ENCODE measurements at regions not wholly inside any gene's neighbourhood (a gene's known extent, or its start where the extent isn't known, plus 50 kb on each side); places are given as distances from the start of the nearest gene placed in this dataset.

- Histone ChIP-seq H3K4me3 (ENCODE audit: low read length, poor library complexity, severe bottlenecking) (no peak overlapping the region), H3F3A (ENCODE audit: low read depth) (no peaks in the 10 kb centered on the region), H3K4me2 (ENCODE audit: low read depth, low read length, poor library complexity, severe bottlenecking) (no peak overlapping the region), H2AFZ (ENCODE audit: low read length) (no peak overlapping the region), H4K20me1 (ENCODE audit: insufficient read depth, low read length, poor library complexity, severe bottlenecking) (no peaks in the 10 kb centered on the region), H3K9ac (ENCODE audit: low read depth, low read length, poor library complexity, severe bottlenecking) (no peak overlapping the region), H3K4me1 (ENCODE audit: insufficient read depth, low read length, poor library complexity, severe bottlenecking) (no peaks in the 10 kb centered on the region), H3K36me3 (ENCODE audit: insufficient read depth, low read length) (no peaks in the 10 kb centered on the region), H3K79me2 (ENCODE audit: insufficient read depth, low read length) (no peaks in the 10 kb centered on the region), H3K9me2 (replicated peaks; ENCODE audit: low read depth, low read length) (no peaks in the 10 kb centered on the region), H3K9me3 (ENCODE audit: insufficient read depth, low read depth, low read length) (no peaks in the 10 kb centered on the region), H3K27me3 (ENCODE audit: insufficient read depth, low read length, poor library complexity, severe bottlenecking) (no peaks in the 10 kb centered on the region)
- TF ChIP-seq CTCF (conservative IDR thresholded peaks at IDR 0.05; ENCODE audit: low read length) (no peak), EZH2phosphoT487 (IDR thresholded peaks at IDR 0.05; ENCODE audit: borderline replicate concordance) (no peak)
Observed at GRCh38 chr17:33756021-33756420, 462.9 kb upstream of the ASIC2 start.

GRCh38 chr17:33765871-33766270 is 472.8 kb upstream of the ASIC2 start:
- Histone ChIP-seq H3K4me3 (ENCODE audit: low read length, poor library complexity, severe bottlenecking) (no peak overlapping the region), H3K4me1 (ENCODE audit: insufficient read depth, low read length, poor library complexity, severe bottlenecking) (no peaks in the 10 kb centered on the region), H3F3A (ENCODE audit: low read depth) (no peaks in the 10 kb centered on the region), H3K9me2 (replicated peaks; ENCODE audit: low read depth, low read length) (no peaks in the 10 kb centered on the region), H3K4me2 (ENCODE audit: low read depth, low read length, poor library complexity, severe bottlenecking) (no peak overlapping the region), H3K27me3 (ENCODE audit: insufficient read depth, low read length, poor library complexity, severe bottlenecking) (no peaks in the 10 kb centered on the region), H3K9ac (ENCODE audit: low read depth, low read length, poor library complexity, severe bottlenecking) (no peak overlapping the region), H4K20me1 (ENCODE audit: insufficient read depth, low read length, poor library complexity, severe bottlenecking) (no peaks in the 10 kb centered on the region), H2AFZ (ENCODE audit: low read length) (no peak overlapping the region), H3K9me3 (ENCODE audit: insufficient read depth, low read depth, low read length) (no peaks in the 10 kb centered on the region), H3K36me3 (ENCODE audit: insufficient read depth, low read length) (no peaks in the 10 kb centered on the region), H3K79me2 (ENCODE audit: insufficient read depth, low read length) (no peaks in the 10 kb centered on the region)
- no peak for TF ChIP-seq EZH2phosphoT487 (IDR thresholded peaks at IDR 0.05; ENCODE audit: borderline replicate concordance)
- no peak for TF ChIP-seq CTCF (conservative IDR thresholded peaks at IDR 0.05; ENCODE audit: low read length)

- no peaks in the 10 kb centered on the region for H3K27me3 ChIP-seq (ENCODE audit: insufficient read depth, low read length, poor library complexity, severe bottlenecking)
- H3K9me2 ChIP-seq (replicated peaks; ENCODE audit: low read depth, low read length): no peaks in the 10 kb centered on the region
- TF ChIP-seq EZH2phosphoT487 (IDR thresholded peaks at IDR 0.05; ENCODE audit: borderline replicate concordance): no peak
- H3K9me3 ChIP-seq (ENCODE audit: insufficient read depth, low read depth, low read length): no peaks in the 10 kb centered on the region
- H3K4me3 ChIP-seq (ENCODE audit: low read length, poor library complexity, severe bottlenecking): no peak overlapping the region
- H4K20me1 ChIP-seq (ENCODE audit: insufficient read depth, low read length, poor library complexity, severe bottlenecking): no peaks in the 10 kb centered on the region
- H3F3A ChIP-seq (ENCODE audit: low read depth): no peaks in the 10 kb centered on the region
- no peak overlapping the region for H3K4me2 ChIP-seq (ENCODE audit: low read depth, low read length, poor library complexity, severe bottlenecking)
- H3K4me1 ChIP-seq (ENCODE audit: insufficient read depth, low read length, poor library complexity, severe bottlenecking): no peaks in the 10 kb centered on the region
- no peaks in the 10 kb centered on the region for H3K79me2 ChIP-seq (ENCODE audit: insufficient read depth, low read length)
- no peak overlapping the region for H2AFZ ChIP-seq (ENCODE audit: low read length)
- no peaks in the 10 kb centered on the region for H3K36me3 ChIP-seq (ENCODE audit: insufficient read depth, low read length)
- H3K9ac ChIP-seq (ENCODE audit: low read depth, low read length, poor library complexity, severe bottlenecking): no peak overlapping the region
Observed at GRCh38 chr17:33766721-33767120, 473.6 kb upstream of the ASIC2 start.

GRCh38 chr17:33769066-33769465 is 476.0 kb upstream of the ASIC2 start:
- Histone ChIP-seq H3K36me3 (ENCODE audit: insufficient read depth, low read length) (no peaks in the 10 kb centered on the region), H3K4me1 (ENCODE audit: insufficient read depth, low read length, poor library complexity, severe bottlenecking) (no peaks in the 10 kb centered on the region), H3K9me3 (ENCODE audit: insufficient read depth, low read depth, low read length) (no peaks in the 10 kb centered on the region), H3K27me3 (ENCODE audit: insufficient read depth, low read length, poor library complexity, severe bottlenecking) (no peaks in the 10 kb centered on the region), H3K4me3 (ENCODE audit: low read length, poor library complexity, severe bottlenecking) (no peak overlapping the region), H2AFZ (ENCODE audit: low read length) (no peak overlapping the region), H3K79me2 (ENCODE audit: insufficient read depth, low read length) (no peaks in the 10 kb centered on the region), H3F3A (ENCODE audit: low read depth) (no peaks in the 10 kb centered on the region), H3K4me2 (ENCODE audit: low read depth, low read length, poor library complexity, severe bottlenecking) (no peak overlapping the region), H3K9ac (ENCODE audit: low read depth, low read length, poor library complexity, severe bottlenecking) (no peak overlapping the region), H3K9me2 (replicated peaks; ENCODE audit: low read depth, low read length) (no peaks in the 10 kb centered on the region), H4K20me1 (ENCODE audit: insufficient read depth, low read length, poor library complexity, severe bottlenecking) (no peaks in the 10 kb centered on the region)
- TF ChIP-seq CTCF (conservative IDR thresholded peaks at IDR 0.05; ENCODE audit: low read length) (no peak), EZH2phosphoT487 (IDR thresholded peaks at IDR 0.05; ENCODE audit: borderline replicate concordance) (no peak)

Measured in Loucy (cell line).